ENCODE measurements at regions not wholly inside any gene's neighbourhood (a gene's known extent, or its start where the extent isn't known, plus 50 kb on each side); places are given as distances from the start of the nearest gene placed in this dataset.
"Not testable (repeated sequence)": the region's sequence is repeated elsewhere in the genome, so short reads cannot be mapped to it uniquely, and the experiment has no call there.

- DNase-seq: no peak
Observed at GRCh38 chr12:131589221-131589897, 121.5 kb upstream of the SFSWAP start.

GRCh38 chr12:131589966-131590365 is 120.9 kb upstream of the SFSWAP start:
- DNase-seq: no peak

- DNase-seq: no peak
Observed at GRCh38 chr12:131591136-131591535, 119.8 kb upstream of the SFSWAP start.

GRCh38 chr12:131591714-131592709 is 118.9 kb upstream of the SFSWAP start:
- no peak for DNase-seq

- DNase-seq: no peak
Observed at GRCh38 chr12:131592972-131593371, 117.9 kb upstream of the SFSWAP start.

GRCh38 chr12:131593406-131593805 is 117.5 kb upstream of the SFSWAP start:
- DNase-seq: no peak

GRCh38 chr12:131596115-131596514 is 114.8 kb upstream of the SFSWAP start:
- no peak for DNase-seq

GRCh38 chr12:131597333-131597732 is 113.6 kb upstream of the SFSWAP start:
- no peak for DNase-seq

- DNase-seq: no peak
Observed at GRCh38 chr12:131598717-131599116, 112.2 kb upstream of the SFSWAP start.

- DNase-seq: no peak
Observed at GRCh38 chr12:131599190-131600159, 111.4 kb upstream of the SFSWAP start.

GRCh38 chr12:131600160-131600532 is 110.7 kb upstream of the SFSWAP start:
- no peak for DNase-seq

GRCh38 chr12:131601499-131601898 is 109.4 kb upstream of the SFSWAP start:
- DNase-seq: not testable (repeated sequence)

- DNase-seq: no peak
Observed at GRCh38 chr12:131603106-131603938, 107.6 kb upstream of the SFSWAP start.

GRCh38 chr12:131603939-131604795 is 106.7 kb upstream of the SFSWAP start:
- DNase-seq: no peak

GRCh38 chr12:131604859-131605258 is 106.0 kb upstream of the SFSWAP start:
- DNase-seq: no peak

GRCh38 chr12:131605304-131605829 is 105.5 kb upstream of the SFSWAP start:
- DNase-seq: no peak

- DNase-seq: no peak
Observed at GRCh38 chr12:131606218-131606901, 104.5 kb upstream of the SFSWAP start.

GRCh38 chr12:131607658-131608447 is 103.0 kb upstream of the SFSWAP start:
- no peak for DNase-seq

Measured in fibroblast of skin of back (primary cell).